HG03520 (cell line): ENCODE measurements at regions not wholly inside any gene's neighbourhood (a gene's known extent, or its start where the extent isn't known, plus 50 kb on each side); places are given as distances from the start of the nearest gene placed in this dataset.
"Not testable (repeated sequence)": the region's sequence is repeated elsewhere in the genome, so short reads cannot be mapped to it uniquely, and the experiment has no call there.

ENCODE experiments used
- ATAC-seq: cut with Tn5 transposase; IDR thresholded peaks from one replicate; pipeline ENCODE4 v1.9.1; 2021; ENCODE audit warnings: mild to moderate bottlenecking, moderate library complexity; ENCODE audit not compliant: unreplicated experiment

- no peak for ATAC-seq
Measured at GRCh38 chr1:238406098-238406860, 515.6 kb upstream of the ZP4 start.

GRCh38 chr1:238404921-238405320, 514.2 kb upstream of the ZP4 start:
- ATAC-seq: no peak

GRCh38 chr1:238404481-238404880, 513.8 kb upstream of the ZP4 start:
- ATAC-seq: no peak

- ATAC-seq: no peak
Measured at GRCh38 chr1:238401144-238401543, 510.4 kb upstream of the ZP4 start.

- no peak for ATAC-seq
Measured at GRCh38 chr1:238399558-238399957, 508.8 kb upstream of the ZP4 start.

GRCh38 chr1:238396140-238396539, 505.4 kb upstream of the ZP4 start:
- no peak for ATAC-seq

GRCh38 chr1:238384381-238384780, 493.7 kb upstream of the ZP4 start:
- no peak for ATAC-seq

- ATAC-seq: no peak
Measured at GRCh38 chr1:238380167-238380566, 489.4 kb upstream of the ZP4 start.

GRCh38 chr1:238379446-238379845, 488.7 kb upstream of the ZP4 start:
- not testable (repeated sequence) for ATAC-seq

GRCh38 chr1:238377280-238377919, 486.7 kb upstream of the ZP4 start:
- ATAC-seq: no peak

- no peak for ATAC-seq
Measured at GRCh38 chr1:238370599-238370998, 479.9 kb upstream of the ZP4 start.

- ATAC-seq: no peak
Measured at GRCh38 chr1:238364214-238364892, 473.6 kb upstream of the ZP4 start.

- no peak for ATAC-seq
Measured at GRCh38 chr1:238360474-238360873, 469.8 kb upstream of the ZP4 start.

GRCh38 chr1:238350471-238350870, 459.7 kb upstream of the ZP4 start:
- no peak for ATAC-seq

GRCh38 chr1:238346340-238346739, 455.6 kb upstream of the ZP4 start:
- ATAC-seq: no peak

- no peak for ATAC-seq
Measured at GRCh38 chr1:238345837-238346236, 455.1 kb upstream of the ZP4 start.

- ATAC-seq: no peak
Measured at GRCh38 chr1:238343852-238344251, 453.1 kb upstream of the ZP4 start.

GRCh38 chr1:238341395-238341794, 450.7 kb upstream of the ZP4 start:
- no peak for ATAC-seq

- no peak for ATAC-seq
Measured at GRCh38 chr1:238340989-238341388, 450.3 kb upstream of the ZP4 start.

- no peak for ATAC-seq
Measured at GRCh38 chr1:238336531-238336930, 445.8 kb upstream of the ZP4 start.

GRCh38 chr1:238334170-238334569, 443.4 kb upstream of the ZP4 start:
- no peak for ATAC-seq

GRCh38 chr1:238331557-238331956, 440.8 kb upstream of the ZP4 start:
- no peak for ATAC-seq
